ENCODE measurements at regions not wholly inside any gene's neighbourhood (a gene's known extent, or its start where the extent isn't known, plus 50 kb on each side); places are given as distances from the start of the nearest gene placed in this dataset.
"Not testable (repeated sequence)": the region's sequence is repeated elsewhere in the genome, so short reads cannot be mapped to it uniquely, and the experiment has no call there.

DNA sequence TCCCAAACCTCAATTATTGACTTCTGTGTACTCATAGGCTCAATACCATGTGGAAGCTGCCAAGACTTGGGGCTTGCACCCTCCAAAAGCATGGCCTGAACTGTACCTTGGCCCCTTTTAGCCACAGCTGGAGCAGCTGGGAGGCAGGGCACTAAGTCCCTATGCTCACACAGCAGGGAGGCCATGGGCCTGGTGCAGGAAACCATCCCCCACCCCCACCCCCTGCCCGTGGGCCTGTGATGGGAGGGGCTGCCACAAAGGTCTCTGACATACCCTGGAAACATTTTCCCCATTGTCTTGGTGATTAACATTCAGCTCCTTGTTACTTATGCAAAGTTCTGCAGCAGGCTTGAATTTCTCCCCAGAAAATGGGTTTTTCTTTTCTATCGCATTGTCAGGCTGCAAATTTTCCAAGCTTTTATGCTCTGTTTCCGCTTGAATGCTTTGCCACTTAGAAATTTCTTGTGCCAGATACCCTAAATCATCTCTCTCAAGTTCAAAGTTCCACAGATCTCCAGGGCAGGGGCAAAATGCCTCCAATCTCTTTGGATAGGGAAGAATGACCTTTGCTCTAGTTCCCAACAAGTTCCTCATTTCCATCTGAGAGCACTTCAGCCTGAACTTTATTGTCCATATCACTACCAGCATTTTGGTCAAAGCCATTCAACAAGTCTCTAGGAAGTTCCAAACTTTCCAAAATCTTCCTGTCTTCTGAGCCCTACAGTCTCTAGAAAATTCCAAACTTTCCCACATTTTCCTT is 141.8 kb downstream of the AHR start:
- not testable (repeated sequence) for DNase-seq

DNA sequence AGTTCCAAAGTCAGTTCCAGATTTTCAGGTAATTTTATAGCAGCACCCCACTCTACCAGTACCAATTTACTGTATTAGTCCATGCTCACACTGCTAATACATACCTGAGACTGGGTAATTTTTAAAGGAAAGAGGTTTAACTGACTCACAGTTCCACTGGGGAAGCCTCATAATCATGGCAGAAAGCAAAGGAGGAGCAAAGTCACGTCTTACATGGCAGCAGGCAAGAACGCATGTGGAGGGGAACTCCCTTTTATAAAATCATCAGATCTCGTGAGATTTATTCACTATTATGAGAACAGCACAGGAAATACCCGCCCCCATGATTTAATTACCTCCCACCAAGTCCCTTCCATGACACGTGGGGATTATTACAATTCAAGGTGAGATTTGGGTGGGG is 142.4 kb downstream of the AHR start:
- no peak for DNase-seq

DNA sequence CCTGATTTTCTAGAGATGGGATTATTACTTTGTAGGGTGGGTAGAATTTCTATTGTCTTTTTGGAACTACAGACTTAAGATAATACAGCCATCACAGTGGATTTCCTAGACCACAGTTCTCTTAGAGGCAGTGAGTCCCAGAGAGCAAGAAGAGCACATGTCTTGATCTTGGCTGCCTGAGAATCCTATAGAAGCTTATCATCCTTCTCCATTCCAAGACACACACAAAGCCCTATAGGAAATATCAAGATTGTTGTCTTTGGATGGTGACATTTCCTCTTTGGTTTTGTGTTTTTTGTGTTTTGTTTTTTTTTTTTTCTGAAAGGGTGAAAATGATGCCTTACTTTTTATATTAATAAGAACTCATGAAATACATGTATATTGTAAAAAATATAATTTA is 143.1 kb downstream of the AHR start:
- no peak for DNase-seq

DNA sequence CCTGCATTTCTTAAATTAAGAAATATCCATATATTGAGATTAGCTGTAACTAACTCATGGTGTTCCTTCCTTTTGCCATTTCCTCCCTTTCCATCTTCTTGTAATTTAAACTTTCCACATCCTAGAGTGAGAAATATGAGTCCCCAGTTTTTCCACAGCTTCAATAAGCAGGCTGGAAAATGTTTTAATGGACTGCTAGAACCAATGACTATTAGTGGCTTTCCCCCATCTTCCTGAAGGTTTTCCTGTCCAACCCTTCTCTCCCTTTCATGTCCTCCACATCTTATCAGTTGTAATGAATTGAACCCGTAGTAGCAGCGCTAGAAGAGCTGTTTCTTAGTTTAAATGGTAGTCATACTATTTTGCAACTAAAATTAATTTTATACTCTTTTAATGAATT is 145.7 kb downstream of the AHR start:
- DNase-seq, result no peak

DNA sequence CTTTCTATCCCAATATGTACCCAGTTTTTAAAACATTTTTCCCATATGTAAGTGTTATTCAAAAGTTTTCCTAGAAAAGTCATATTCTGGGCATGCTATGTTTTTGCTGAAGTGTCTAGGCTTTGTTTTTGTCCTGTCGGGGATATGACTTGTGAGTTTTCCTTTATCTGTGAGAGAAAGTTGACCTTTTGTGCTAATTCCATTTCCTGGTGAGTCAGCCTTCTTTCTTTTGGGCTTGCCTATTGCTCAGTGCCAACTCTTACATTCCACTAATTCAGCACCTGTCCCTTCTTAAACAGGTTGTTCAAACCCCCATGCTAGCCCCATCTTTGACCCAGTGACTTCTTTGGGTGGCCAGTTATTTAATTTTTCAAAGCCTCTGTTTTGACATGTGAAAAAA is 146.2 kb downstream of the AHR start:
- DNase-seq, result no peak

DNA sequence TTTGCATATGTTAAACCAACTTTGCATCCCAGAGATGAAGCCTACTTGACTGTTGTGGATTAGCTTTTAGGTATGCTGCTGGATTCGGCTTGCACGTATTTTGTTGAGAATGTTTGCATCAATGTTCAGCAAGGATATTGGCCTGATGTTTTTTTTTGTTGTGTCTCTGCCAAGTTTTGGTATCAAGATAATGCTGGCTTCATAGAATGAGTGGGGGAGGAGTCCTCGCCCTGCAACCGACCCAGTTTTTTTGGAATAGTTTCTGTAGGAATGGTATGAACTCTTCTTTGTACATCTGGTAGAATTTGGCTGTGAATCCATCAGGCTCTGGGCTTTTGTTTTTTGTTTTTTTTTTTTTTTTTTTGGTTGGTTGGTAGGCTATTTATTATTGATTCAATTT is 147.9 kb downstream of the AHR start:
- no peak for DNase-seq

DNA sequence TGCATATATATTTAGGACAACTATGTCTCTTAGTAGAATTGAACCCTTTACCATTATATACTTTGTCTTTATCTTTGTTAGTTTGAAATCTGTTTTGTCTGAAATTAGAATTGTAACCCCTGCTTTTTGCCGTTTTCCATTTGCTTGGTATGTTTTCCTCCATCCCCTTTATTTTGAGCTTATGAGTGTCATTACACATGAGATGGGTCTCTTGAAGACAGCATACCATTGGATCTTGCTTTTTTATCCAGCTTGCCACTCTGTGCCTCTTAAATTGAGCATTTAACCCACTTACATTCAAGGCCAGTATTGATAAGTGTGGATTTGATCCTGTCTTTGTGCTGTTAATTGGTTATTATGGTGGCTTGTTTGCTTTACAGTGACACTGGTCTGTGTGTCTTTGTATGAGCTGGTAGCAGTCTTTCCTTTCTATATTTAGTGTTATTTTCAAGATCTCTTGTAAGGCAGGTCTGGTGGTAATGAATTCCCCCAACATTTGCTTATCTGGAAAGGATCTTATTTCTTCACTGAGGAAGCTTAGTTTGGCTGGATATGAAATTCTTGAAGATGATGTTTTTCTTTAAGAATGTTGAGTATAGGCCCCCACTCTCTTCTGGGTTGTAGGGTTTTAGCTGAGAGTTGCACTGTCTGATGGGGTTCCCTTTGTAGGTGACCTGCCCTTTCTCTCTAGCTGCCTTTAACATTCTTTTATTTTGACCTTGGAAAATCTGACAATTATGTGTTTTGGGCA is 149.5 kb downstream of the AHR start:
- no peak for DNase-seq

DNA sequence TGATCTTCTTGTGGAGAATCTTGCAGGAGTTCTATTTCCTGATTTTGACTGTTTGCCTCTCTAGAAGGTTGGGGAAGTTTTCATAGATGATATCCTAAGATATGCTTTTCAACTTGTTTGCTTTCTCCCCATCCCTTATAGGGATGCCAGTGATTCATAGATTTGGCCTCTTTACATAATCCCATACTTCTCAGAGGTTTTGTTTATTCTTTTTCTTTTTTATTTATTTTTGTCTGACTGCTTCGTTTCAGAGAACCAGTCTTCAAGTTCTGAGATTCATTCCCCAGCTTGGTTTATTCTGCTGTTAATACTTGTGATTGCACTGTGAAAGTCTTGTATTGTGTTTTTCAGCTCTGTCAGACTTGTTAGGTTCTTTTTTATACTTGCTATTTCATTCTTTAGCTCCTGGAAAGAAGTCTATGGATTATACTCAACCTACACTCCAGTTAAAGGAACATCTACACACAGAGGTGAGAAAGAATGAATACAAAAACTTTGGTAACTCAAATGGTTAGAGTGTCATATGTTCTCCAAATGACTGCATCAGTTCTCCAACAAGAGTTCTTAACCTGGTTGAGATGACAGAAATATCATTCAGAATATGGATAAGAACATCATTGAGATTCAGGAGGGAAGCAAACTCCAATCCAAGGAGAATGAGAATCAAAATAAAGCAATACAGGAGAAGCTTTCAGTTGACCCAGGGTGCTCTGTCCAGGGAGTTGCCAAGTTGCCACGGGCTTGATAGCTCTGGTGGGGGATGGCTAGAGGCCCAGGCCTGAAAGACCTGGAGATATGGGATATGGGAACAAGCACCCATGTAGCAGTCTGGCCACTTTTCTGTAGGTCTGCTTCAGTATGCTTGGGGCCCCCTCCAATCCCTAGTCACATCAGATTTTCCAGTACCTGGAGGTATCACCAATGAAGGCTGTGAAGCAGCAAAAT is 150.3 kb downstream of the AHR start:
- no peak for DNase-seq

DNA sequence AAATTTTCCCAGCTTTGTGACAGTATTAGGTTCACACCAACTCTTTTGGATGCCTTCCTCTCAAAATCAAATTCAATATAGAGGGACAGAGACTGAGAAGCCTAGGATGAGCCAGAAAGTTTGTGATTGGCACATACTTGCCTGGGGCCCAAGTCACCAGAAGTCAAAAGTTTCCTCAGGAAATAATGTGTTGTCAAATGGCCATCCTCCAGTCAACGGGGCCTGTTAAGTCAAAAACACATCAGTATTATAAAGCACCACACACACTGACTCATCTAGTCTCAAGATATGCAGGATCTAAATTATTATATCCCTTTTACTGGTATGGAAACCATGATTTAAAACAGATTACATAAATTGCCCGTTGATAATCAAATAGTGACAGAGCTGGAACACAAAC is 158.1 kb downstream of the AHR start:
- no peak for DNase-seq

DNA sequence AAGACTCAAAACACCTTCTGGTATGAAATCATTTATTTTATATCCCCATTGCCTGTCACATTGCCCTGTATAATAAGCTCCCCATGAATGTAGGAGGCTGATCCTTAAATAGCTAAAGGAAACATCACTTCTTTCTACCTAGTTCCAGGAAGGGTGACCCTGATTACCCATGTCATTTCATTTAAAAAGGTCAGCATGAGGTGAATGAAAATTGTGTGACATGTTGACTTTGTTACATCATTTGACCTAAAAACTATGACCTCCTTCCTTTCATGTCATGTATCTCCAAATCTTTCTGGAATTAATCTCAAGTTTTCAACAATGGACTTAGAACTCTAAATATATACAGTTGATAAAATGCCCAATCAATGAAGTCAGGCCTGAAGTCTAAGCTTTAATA is 161.5 kb downstream of the AHR start:
- no peak for DNase-seq

DNA sequence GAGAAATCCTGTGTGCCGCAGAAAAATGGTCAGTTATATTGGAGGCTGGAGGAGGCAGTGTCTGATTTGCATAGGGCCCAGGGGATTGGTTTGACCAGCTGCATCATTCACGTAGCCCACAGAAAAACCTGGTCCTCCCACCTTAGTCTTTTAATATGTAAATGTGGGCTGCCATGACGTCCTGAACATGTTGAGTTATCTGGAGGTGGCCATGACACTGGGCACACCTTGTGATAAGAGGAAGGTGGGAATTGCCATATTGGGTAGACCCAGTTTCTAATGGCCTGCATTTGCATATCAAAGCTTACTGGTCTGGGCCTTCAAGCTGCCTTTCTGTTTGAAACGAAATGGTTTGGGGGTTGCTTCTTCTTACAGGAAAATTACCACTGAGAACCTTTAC is 162.2 kb downstream of the AHR start:
- no peak for DNase-seq

DNA sequence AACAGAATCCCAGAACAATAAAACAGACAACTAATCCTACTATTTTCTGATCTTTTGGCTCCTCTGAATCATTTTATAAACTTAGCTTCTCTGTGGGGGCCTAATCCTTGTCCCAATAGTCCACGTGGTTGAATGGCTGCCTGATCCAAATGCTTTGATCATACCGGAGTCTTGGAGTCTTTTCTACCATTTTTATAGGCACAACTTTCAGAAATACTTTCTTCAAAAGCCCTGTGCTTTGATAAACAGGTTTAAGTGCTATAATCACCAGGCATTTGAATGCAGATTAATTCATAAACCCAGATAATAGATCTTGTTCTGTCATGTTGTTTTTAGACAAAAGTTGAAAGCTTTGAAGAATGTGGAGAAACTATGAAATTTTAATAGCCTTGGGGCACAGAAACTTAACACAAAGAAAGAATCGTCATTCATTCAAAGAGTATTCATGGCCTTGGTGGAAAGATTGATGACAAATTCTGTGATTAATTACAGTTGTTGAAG is 163.7 kb downstream of the AHR start:
- no peak for DNase-seq

DNA sequence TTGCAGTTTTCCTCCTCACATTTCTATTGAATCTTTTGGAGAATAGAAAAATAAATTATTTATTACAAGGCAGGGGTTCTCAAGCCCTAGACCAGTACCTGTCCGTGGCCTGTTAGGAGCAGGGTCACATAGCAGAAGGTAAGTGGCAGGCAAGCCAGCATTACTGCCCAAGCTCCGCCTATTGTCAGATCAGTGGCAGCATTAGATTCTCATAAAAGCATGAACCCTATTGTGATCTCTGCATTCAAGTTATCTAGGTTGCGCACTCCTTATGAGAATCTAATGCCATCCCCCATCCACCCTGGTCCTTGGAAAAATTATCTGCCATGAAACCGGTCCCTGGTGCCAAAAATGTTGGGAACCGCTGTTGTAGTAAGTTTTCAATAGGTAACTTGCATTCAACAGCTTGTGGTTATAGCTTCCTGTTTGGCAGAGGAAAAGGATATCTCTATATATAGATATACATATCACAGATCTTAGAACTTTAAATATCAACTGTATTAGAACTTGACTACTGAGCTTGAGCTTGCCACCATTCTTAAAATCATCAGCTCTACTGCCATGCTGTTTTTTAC is 165.1 kb downstream of the AHR start:
- no peak for DNase-seq

DNA sequence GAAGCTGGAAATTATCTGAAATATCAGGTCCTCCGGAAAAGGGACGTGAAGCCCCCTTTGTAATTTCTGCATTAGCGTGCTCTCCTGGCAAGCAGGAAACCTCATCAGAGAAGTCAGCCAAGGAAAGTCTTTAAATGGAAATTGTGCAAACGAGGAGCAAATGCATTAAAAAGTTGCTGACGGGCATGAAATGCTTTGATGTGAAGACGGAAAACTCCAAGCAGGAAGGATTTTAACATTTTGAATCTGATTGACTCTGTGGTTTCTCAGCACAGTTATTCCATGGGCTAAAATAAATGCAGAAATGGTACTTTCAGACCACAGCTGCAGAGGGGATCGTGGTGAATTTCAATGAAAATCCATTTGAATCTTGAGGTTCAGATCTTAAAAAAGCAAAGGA is 167.8 kb downstream of the AHR start:
- no peak for DNase-seq

DNA sequence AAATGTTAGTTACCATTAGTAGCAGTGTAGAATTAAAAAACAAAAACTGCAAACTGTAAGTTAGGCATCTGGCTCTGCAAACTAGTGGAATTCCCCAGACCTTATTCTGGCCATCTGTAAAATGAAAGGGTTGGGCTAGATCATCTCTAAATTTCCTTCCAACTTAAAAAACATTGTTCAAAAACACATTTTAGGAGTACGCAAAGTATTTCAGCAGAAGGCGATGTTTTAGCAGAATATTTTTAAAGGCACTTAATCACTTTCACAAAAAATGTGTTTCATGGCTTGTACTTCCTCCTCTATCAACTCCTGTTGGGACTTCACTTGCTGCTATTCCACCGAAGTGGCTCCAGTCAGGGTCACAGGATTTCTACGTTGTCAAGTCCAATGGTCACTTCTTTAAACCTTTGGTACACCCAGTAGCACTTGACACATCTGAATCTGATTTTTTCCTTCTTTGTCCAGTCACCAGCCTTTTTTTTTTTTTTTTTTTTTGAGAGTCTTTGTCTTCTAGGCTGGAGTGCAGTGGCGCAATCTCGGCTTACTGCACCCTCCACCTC is 169.0 kb downstream of the AHR start:
- DNase-seq, result no peak

DNA sequence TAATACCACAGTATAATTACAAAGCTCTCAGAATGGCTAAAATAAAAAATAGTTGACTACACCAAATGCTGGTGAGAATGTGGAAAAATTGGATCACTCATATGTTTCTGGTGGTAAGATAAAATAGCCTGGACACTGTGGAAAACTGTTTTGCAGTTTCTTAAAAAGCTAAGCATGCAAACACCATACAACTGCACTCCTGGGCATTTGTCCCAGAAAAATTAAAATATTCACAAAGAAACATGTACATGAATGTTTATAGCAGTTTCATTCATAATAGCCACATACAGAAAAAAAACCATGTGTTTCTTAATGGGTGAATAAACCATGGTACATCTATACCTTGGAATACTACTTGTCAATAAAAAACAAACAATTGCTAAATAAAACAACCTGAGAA is 172.9 kb downstream of the AHR start:
- no peak for DNase-seq

DNA sequence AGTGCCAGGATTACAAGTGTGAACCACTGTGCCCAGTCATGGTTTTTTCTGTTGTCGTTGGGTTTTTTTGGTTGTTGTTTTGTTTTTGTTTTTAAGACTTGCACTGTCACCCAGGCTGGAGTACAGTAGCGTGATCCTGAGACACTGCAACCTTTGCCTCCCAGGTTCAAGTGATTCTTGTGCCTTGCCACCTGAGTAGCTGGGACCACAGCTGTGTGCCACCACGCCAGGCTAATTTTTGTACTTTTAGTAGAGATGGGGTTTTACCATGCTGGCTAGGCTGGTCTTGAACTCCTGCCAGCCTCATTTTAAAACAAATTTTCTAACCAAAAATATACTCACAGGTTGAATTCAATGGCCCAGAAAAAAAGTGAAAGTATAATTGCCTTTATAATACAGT is 174.1 kb downstream of the AHR start:
- no peak for DNase-seq

DNA sequence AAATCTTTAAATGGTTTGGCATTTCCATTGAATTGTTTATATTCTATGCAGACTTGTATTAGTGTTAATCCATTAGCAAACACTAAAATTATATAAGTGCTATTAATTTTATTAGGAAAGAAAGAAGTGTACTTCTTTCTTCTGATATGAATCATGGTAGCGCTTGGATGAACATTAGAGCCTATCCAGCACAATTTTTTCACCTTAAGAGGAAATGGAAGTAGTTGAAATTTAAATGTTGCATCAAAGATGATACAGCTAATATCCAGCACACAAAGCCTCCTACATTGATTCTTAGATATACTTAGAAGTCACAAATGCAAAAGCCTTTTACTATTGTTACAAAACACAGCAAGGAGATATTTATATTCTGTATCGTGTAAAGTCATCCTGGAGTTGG is 174.5 kb downstream of the AHR start:
- no peak for DNase-seq

DNA sequence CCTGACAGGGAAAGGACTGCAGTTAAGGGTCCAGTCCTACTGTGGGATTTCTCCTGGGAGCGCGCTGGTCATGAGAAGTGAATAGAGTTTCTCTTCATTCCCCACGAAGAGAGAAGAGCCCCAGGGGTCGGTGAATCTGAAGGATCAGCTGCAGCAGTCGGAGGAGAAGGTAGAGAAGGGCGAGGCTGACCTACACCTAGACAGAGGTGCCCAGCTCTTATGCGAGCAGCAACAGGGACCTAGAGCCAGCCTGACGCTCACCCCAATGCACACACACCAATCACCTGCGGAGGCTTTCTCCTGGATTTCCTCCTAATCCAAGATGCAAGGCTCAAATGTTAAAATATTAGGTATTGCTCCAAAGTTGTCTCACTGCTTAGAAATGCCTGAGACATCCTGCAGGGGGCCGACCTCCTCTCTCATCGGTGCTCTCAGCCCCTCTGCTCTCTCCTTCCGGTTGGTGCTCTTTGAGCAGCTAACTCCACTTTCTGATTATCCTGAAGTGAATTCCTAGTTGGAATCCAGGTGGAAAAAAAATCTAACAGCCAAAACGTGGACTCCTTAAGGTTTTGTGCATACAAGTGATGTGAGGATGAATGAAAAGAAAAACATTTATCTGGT is 176.4 kb downstream of the AHR start:
- DNase-seq, result no peak

DNA sequence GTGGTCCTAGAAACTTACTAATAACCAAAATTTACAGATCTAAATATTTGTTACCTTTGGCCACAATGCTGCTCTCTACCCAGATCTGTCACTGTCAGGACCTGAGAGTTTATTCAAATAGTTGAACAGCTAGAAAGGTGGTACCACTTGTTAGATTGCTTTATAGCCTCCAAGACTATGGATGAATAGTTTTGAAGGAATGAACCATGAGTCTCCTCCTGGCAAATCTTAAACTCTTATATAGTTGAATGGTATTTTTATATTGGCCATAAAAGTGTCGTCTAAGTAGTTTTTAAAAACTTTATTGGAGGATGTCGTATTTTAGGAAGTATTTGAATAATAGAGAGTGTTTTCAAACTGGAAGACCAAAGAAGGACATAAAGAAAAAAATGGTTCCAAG is 178.7 kb downstream of the AHR start:
- DNase-seq, result no peak

DNA sequence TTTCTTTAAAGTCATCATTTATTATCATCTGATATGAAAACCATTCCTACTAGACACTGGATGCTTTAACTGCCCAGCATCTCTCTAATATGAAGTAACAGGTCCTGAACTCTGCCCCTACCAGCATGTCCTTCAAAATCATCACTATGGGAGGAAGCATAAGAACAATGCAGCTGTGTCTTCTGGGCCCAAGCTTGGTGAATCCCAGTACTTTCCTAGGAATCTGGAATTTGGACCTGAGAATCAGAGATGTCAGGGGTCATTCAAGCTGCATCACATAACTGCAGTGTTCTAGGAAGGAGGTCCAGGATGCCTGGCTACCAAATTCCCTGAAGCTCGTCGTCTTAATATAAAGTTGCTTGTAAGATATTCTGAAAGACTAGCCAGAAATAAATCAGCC is 182.7 kb downstream of the AHR start:
- DNase-seq, result no peak

DNA sequence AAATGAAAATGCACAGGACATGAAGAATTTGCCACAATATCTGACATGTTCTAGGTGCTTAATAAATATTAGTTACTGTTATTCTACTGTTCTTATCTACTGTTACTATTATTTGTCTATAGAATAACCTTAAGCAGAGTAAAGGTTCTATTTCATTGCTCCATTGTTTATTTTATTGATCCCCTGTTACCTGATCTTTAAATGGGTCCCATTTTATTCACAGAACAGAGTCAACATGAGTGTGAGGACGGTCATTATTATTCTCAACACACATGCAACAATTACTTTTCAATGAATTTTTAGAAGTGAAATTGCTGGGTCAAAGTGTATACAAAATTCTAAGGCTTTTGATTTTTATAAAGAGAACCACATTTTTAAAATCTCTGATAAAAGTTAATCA is 186.9 kb downstream of the AHR start:
- no peak for DNase-seq
